ENCODE measurements at regions not wholly inside any gene's neighbourhood (a gene's known extent, or its start where the extent isn't known, plus 50 kb on each side); places are given as distances from the start of the nearest gene placed in this dataset.

DNA sequence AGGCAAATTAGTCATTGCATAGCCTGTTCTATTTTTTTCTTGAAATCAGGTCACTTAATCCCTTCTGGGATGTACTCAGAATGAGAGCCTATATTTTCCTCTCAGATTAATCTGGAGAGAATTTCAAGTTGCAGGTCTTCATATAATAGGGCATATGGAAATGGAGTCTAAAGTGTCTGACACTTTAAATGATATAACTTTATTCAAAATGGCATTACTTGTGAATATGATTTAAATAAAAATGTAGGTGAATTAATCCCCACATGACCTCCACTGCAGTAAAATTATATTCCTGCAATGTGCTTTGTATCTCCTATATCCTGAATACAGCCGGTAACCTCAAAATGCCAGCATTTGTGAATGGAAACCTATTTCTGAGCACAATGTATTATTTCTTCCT, 172.5 kb upstream of the BTBD3 start:
- no peak for DNase-seq (ENCODE audit: low spot score)

DNA sequence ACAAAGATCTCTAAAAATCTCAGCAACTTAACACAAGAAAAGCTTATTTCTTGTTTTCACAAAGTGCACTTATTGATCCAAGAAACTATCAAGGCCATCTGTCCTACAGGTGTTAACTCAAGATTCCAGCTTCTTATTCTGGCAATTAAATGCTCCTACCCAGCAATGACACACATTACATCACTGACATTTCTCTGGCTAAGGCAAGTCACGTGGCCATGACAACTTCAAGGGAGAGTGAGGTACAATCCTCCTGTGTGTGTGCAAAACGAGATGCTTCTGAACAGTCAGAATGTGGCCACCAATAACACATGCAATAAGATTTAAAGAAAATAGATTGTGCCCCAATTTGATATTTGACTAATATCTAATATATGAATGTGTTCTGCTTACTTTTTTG, 169.3 kb upstream of the BTBD3 start:
- DNase-seq (ENCODE audit: low spot score): no peak

DNA sequence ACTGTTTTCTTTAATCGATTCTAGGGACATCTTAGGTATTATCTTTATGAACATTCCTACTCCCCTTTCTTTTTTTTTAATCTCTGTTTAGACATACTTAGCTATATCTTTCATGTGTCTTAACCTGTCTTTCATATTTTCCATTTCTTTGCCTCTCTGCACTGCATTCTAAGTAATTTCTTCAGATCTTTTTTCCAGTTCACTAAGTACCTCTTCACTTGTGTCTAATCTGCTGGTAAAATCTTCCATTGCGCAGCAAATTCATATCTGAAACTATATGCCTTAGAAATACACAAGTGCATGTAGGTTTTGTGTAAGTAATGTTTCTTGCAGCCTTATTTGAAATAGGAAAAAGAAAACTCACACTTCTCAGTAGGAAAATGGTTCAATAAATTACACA, 165.4 kb upstream of the BTBD3 start:
- no peak for DNase-seq (ENCODE audit: low spot score)

DNA sequence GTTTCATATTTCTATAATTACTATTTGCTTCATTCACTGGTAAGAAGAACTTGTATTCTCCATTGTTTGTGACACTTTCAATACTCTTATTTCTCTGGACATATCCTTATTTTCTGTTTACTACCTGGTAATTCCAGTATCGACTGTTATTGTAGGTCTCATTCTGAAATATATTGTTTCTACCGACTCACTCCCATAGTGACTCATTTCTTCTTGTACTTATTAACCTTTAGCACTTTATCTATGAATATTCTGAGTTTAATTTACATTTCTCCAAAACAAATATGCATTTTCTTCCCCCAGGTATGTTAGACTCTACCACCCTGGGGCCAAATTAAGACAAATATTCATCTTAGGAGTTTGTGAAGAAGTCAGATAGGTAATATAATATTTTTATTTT, 164.5 kb upstream of the BTBD3 start:
- DNase-seq (ENCODE audit: low spot score): no peak

DNA sequence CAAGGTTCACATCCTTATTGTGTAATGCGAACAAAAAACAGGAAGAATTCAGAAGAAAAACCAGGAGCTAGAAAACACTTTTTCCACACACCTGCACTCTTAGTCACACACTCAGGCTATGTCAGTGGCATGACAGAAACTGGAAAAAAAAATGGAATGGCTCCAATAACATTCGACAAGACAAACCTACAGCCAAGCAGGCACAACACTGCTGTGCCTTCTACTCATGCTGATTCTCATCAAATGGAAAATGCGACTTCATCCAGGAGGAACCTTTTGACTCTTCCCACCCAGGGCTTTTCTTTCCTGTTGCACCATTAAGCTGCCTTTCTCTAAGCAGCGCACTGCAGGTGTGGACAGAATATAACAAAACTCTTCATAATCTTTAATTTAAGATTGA, 163.2 kb upstream of the BTBD3 start:
- no peak for DNase-seq (ENCODE audit: low spot score)

DNA sequence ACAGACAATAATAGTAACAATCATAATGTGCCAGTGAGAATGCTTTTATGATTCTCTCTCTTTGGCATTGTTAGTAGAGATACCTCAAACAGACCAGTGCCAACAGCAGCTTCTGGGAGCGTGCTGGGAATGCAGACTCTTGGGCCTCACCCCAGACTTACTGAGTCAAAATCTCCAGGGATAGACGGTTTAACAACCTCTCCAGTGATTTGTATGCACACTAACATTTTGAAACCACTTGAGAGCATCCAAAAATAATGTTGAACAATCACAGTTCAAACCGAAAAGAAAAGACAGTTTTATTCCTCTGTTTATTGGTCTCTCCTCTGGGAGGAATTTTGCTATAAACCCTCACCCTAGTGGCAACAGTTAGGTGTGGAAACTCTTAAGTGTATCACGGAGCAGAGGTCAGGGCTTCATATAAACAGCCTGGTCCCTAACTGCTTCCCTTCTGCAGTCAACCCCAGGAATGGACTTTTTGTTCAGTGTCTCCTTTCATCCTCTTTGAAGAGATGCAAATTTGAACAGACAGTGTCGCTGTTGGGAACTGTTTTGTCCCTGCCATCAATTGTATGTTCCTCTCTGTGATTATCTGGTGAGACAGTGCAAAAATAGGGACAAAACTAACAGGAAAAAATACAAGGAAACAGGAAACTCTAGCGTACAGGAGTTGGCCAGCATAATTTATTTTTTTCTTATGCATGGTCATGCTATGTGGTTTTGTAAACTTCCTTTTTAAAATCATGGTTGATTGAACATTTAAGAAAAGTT, 162.4 kb upstream of the BTBD3 start:
- no peak for DNase-seq (ENCODE audit: low spot score)

DNA sequence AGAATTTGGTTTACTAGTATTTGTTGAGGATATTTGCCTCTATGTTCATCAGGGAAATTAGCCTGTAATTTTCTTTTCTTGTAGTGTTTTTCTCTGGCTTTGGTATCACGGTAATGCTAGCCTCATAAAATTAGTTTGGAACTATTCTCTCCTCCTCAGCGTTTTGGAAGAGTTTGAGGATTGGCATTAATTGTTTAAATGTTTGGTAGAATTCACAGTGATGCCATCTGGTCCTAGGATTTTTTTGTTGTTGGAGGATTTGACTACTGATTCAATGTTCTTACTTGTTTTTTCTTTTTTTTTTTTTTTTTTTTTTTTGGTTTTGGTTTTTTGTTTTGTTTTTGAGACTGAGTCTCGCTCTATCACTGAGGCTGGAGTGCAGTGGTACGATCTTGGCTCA, 156.2 kb upstream of the BTBD3 start:
- no peak for DNase-seq (ENCODE audit: low spot score)

DNA sequence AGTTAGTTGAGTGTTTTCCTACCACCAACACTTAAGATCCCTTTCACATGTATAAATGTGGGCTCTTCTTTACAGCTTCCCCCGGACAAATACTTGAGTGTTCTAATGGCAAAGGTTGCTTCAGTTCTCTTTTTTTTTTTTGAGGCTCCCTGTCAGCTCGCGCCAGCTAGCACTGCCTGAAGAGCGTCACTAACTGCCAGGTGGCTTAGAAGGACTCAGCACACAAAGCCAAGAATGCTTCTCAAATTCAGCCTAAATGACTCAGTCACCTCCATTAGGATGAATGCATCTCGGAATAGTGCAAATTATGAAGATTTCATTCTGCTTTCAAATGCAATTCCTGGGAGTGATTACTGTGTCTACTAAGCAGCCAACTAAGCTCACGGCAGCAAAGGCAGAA, 150.7 kb upstream of the BTBD3 start:
- DNase-seq (ENCODE audit: low spot score): no peak

DNA sequence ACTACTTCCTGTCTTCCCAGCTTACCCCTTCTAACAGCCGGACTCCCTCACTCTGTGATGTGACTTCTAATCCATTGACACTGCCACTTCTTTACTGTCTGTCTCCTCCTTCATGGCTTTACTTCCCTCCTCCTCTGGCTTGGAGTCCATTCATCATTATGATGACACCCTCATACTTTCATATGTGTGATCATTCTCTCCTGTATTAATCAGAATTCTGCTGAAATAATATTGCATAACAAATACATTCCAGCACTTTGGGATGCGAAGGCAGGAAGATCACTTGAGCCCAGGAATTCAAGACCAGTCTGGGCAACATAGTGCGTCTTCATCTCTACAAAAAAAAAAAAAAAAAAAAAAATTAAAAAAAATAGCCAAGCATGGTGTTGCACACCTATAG, 147.9 kb upstream of the BTBD3 start:
- DNase-seq (ENCODE audit: low spot score): no peak

DNA sequence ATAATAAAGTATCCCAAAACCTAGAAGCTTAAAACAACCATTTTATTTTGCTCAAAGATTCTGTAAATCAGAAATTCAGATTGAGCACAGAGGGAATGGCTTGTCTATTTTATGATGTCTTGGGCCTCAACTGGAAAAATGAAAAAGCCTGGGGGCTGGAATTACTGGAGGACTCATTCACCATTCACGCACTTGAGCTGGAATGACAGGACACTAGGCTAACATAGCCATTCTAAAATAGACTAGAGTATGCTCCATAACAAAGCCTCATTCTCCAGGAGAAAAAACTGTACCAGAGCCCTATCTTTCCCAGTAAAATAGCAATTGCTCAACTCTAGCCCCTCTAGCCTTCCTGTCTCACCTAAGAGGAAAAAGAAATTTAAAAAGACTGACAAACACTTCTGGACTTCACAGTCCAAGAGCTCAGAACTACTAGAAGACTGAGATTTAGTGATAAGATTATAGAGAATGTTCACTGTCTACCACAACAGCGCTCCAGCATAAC, 145.4 kb upstream of the BTBD3 start:
- no peak for DNase-seq (ENCODE audit: low spot score)

DNA sequence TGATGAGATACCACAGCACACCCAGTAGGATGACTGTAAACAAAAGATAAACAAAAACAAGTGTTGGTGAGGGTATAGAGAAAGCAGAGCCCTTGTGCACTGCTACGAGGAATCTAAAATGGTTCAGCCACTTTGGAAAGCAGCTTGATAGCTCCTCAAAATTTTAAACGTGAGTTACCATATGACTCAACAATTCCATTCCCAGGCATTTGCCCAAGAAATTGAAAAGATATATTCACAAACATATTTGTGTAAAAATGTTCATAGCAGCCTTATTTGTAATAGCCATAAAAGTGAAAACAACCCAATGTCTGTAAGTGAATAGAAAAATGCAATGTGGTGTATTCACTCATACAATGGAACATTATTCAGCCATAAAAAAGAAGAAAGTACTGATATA, 141.0 kb upstream of the BTBD3 start:
- DNase-seq (ENCODE audit: low spot score): no peak

DNA sequence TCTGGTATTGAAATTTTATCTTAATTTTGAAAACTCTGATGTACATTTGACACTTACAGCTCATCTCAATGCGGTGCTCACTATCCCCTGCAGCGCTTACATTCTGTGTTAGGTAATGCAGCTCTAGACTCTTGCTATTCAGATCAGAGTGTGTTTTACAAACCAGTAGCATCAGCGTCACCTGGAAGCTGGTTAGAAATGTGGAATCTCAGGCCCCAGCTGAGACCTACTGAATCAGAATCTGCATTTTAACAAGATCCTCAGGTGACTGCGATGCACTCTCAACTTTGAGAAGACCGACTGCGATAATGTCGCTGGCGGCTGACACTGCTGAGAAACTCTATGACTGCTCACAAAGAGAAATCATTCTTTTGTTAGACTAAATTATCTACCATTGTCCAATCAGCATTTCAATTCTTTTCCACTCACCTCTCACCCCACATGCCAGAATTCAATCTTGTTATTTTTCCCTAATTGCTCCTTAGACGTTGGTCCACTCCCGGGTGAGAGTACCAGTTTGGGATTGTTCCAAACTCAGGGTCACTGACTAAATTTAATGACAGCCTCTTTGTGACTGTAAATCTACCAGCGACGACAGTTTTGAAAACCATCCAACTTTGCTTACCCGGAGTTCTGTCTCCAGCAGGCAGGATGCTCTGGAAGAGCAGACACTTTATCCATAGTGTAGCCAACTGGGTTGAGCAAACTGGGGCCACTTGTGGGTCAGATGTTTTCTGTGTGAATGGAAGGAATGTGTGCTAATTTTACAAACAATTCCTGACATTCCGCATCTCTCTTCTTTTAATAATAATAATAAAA, 140.1 kb upstream of the BTBD3 start:
- DNase-seq (ENCODE audit: low spot score): no peak

DNA sequence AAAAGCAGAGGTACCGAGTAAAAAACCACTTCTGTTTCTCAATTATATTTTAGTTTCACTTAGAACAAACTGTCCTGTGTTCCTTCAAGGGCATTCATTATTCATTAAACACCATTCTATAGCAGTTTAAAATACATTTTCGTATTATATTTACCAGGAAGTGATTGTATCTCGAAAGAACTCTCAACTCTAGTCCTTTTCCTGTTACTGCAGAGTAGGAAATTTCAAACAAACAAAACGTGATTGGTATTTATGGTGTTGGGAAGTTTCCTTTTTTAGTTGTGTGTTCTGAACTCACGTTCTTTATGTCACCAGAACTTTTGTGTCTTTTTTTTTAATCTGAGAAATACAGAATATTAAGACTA, 139.5 kb upstream of the BTBD3 start:
- no peak for DNase-seq (ENCODE audit: low spot score)

DNA sequence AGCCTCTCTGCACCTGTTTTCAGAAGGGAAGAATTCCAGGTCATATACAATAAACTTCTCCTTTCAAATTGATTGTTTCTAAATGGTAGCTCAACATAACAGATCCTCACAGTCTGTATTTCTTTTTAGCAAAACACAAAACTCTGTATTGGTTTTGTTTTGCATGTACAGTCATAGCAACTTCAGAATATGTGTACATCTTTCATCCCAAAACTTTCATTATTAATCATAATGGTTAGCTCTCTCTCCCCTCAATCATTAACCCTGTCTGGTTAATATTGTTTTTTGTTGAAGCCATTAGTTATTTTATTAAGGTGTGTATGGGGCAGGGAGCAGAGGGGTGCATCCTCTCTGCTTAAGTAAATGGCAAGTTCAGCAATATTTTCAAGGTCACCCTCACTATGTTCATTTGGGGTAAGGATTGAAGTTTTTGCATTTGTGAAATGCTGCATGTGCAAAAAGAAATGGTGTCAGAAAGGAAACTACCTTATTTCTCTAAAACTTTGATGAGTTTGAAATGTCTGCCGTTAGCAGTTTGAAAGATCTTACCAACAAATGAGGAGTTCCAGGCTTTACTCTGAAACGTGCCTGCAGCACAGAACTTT, 136.8 kb upstream of the BTBD3 start:
- no peak for DNase-seq (ENCODE audit: low spot score)

DNA sequence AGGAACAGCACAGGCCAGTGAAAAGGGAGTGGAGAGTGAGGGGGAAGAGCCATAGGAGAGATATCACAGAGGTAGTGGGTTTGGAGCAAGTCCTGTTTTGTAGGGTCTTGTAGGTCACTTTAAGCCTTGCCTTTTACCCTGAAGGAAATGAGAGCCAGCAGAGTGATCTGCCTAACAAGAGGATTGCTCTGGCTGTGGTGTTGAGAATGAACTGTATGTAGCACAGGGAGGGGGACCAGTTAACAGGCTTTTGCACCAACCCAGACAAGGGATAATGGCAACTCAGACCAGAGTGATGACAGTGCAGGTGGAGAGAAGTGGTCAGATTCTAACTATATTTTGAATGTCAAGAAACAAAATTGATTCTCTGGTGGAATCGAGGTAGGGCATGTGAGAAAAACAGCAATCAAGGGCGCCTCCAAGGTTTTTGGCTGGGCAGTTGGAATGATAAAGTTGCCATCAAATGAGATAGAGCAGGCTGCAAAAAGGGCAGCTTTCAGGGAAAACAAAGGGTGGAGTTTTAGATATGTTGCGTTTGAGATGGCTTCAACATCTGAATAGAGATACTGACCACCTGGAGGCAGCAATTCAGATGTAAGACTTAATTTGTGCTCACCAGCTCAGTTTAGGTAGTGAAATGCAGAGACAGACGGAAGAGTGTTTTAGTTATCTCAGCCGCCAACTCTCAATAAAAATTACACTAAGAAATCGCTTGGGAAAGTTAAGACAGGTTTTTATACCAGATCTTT, 134.4 kb upstream of the BTBD3 start:
- DNase-seq (ENCODE audit: low spot score): no peak

DNA sequence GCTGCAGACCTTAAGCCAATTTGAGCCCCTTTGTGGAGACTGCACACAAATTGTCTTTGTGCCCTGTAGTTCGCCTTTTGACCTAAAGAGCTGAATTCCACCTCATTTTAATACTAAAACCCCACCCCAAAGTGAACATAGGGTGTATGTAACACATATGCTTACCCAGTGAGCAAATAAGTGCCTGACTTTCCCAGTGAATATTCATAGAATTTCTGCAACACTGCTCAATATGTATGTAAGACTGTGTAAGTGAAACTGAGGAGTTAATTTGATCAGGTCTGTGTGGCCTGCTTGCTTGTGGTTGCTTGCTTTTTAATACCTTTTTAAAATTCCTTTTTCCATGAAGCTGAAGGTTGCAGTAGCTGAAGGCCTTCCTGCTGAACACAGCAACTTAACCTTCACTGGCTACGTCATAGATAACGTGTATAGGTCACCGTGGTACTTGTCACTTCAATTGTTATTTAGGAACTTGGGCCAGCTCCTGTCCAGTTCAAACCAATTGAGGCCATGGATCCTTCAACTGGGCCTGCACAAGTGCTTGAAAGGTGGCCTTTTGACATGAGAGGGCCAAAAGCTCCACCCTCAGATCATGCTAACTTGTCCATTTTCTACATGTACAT, 131.7 kb upstream of the BTBD3 start:
- DNase-seq (ENCODE audit: low spot score): no peak

DNA sequence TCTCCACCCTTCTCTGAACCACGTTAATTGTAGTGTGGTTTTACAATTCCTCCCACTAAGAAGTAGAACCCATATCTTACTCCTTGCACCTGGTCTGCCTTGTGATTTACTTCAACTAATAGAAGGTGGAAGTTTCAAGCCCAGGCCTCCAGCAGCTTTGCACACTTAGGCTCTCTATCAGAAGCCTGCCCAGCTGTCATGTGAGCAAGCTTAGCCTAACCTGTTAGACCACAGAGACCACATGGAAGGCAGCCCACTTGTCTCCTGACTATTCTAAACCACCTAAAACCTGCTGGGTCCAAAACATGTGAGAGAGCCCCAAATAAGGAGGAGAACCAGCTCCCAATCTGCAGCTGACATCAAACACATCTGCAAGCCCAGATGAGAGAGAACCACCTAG, 127.6 kb upstream of the BTBD3 start:
- no peak for DNase-seq (ENCODE audit: low spot score)

DNA sequence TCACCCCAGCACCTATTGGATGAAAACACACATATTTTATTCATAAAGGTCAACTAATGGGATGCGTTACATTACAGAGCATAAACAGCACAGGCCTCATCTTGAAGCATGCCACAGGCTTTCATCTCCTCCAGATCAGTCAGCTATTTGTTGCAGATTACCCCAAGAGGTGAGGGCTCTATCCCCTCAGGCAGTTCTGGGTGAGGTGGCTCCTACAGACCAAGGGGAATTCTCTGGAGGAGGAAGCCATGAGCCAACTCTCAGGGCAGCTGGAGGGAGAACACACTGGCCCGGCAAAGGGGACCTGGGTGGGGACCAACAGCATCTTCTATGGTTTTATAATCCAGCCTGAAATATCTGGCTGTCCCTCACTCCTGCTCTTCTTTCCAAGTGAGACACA, 126.4 kb upstream of the BTBD3 start:
- no peak for DNase-seq (ENCODE audit: low spot score)

DNA sequence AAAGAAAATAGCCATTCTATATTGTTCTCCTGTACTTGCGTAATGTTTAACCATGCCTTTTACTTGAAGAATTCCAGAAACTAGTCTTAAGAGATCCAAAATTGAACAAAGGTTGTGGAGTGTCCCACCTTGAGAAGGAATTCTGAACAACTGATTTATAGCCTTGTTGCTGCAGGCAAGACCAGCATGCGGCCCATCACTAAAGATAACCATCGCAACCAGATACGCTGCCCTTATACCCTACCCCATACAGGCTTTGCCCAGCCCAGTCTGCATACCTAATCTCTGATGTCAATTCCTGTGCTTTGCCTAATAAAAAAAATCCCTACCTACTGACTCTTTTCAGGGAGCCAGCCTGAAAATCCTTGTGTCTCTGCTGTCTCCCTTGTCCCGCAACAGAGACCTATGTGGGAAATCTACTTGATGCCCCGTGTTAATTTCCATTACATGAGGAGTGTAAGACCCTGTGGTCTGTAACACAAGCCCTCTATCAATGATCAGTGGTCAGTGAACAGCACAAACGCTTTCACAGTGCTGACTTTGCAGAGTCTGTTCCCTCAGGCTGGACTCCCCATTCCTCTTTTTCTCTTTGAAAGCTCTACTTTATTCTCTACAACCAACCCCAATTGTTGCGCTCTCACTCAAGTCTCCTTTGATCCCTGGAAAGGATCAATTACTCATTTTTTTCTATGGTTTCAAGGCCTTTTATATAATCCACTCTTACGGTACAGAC, 125.7 kb upstream of the BTBD3 start:
- no peak for DNase-seq (ENCODE audit: low spot score)

DNA sequence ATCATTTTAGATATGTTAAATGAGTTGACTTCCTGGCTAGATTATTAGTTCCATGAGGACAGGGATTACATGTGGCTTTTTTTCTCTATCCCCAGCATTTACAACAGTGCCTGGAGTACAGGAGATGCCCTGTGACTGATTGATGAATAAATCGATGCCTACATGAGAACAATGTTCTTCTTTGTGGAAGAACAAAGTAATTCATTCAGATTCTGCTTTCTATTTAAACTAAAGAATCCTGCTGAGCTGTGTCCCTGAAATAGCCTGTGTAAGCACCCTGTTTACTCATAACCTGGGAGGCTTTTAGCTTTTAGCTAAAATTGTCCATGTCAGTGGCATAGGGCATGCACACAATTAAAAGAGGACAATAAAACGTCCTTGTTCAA, 125.1 kb upstream of the BTBD3 start:
- no peak for DNase-seq (ENCODE audit: low spot score)

DNA sequence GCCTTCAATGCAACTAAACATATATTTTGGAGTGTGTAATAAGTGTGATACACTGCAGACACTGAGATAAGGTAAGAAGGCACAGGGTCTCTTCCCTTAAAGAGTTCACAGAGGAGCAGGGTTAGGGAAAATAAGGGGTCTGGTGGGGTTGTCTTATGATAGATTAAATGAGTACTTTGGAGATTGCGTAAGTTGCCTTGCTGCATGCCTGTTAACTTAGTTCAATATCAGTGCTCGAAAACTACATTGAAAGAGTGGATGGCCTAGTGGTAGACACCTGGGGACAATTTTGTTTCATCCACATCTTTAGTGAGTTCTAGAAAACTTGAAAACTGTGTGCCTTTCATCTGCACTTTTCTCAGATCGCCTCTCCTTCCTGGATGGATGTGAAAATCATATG, 123.2 kb upstream of the BTBD3 start:
- no peak for DNase-seq (ENCODE audit: low spot score)
